PC-3 (cell line): ENCODE measurements at regions not wholly inside any gene's neighbourhood (a gene's known extent, or its start where the extent isn't known, plus 50 kb on each side); places are given as distances from the start of the nearest gene placed in this dataset.
A peak's percentile ranks its signal among the peaks of the same experiment; 100 is the strongest.

Experiments
- ATAC-seq: fragments of 200-7000 bp; cut with Tn5 transposase; 2 replicates; pipeline ENCODE4 v1.9.1; 2020; ENCODE audit warnings: mild to moderate bottlenecking, moderate library complexity
- BruUV-seq: library from RNA; stranded (reverse); fragments of 400-500 nt; replicated peaks from 2 replicates; lab custom pipeline; 2021; lab: Mats Ljungman, UMichigan
- CTCF ChIA-PET: fragments of 300-600 bp; sonication (Branson Sonifier 250); formaldehyde crosslinking; loops from one replicate; lab custom pipeline; 2022; ENCODE audit warnings: antibody characterized with exemption; lab: Charles Lee
- POLR2A ChIA-PET: fragments of 300-600 bp; sonication (Branson Sonifier 250); formaldehyde crosslinking; loops from one replicate; lab custom pipeline; 2022; ENCODE audit warnings: antibody characterized with exemption; ENCODE audit not compliant: unreplicated experiment; lab: Charles Lee
- DNase-seq: peaks from one replicate; pipeline ENCODE4 v3.0.0-alpha.2; 2015
- H2AFZ ChIP-seq: fragments of 300-600 bp; sonication (generic); 2 replicates; pipeline ENCODE4 v1.6.0; 2016; ENCODE audit warnings: antibody characterized with exemption, low read length
- H3F3A ChIP-seq: fragments of 300-600 bp; sonication (generic); one replicate; pipeline ENCODE4 v1.6.0; 2017; ENCODE audit warnings: antibody characterized with exemption, low read length, control low read depth, mild to moderate bottlenecking; ENCODE audit not compliant: unreplicated experiment
- H3K27ac ChIP-seq: fragments of 300-600 bp; sonication (generic); 2 replicates; pipeline ENCODE4 v1.5.1; 2016; ENCODE audit warnings: mild to moderate bottlenecking, low read length
- H3K27me3 ChIP-seq: fragments of 300-600 bp; sonication (generic); 2 replicates; pipeline ENCODE4 v1.6.1; 2016; ENCODE audit warnings: low read length, mixed read lengths
- H3K36me3 ChIP-seq: fragments of 300-600 bp; sonication (generic); 2 replicates; pipeline ENCODE4 v1.6.1; 2016; ENCODE audit warnings: low read depth, mixed run types, low read length, mixed read lengths
- H3K4me1 ChIP-seq: fragments of 300-600 bp; sonication (generic); 2 replicates; pipeline ENCODE4 v1.5.1; 2016; ENCODE audit warnings: low read length; ENCODE audit not compliant: insufficient read depth
- H3K4me2 ChIP-seq: fragments of 300-600 bp; sonication (generic); 2 replicates; pipeline ENCODE4 v1.6.0; 2016; ENCODE audit warnings: low read length
- H3K4me3 ChIP-seq: fragments of 300-600 bp; sonication (generic); 2 replicates; pipeline ENCODE4 v1.5.1; 2016; ENCODE audit warnings: mild to moderate bottlenecking, low read length, mixed read lengths
- H3K79me2 ChIP-seq: fragments of 300-600 bp; sonication (generic); 2 replicates; pipeline ENCODE4 v1.6.1; 2017; ENCODE audit warnings: low read length, mixed read lengths
- H3K9ac ChIP-seq: fragments of 300-600 bp; sonication (generic); 2 replicates; pipeline ENCODE4 v1.6.0; 2016; ENCODE audit warnings: mild to moderate bottlenecking, low read length
- H3K9me2 ChIP-seq: fragments of 300-600 bp; sonication (generic); replicated peaks from 2 replicates; pipeline ENCODE4 v1.6.1; 2016; ENCODE audit warnings: mixed run types, low read length, mixed read lengths
- H3K9me3 ChIP-seq: fragments of 300-600 bp; sonication (generic); 2 replicates; pipeline ENCODE4 v1.6.1; 2016; ENCODE audit warnings: low read length, mixed read lengths
- H4K20me1 ChIP-seq: fragments of 300-600 bp; sonication (generic); 2 replicates; pipeline ENCODE4 v1.6.1; 2016; ENCODE audit warnings: low read length, mixed read lengths
- CTCF ChIP-seq: fragments of 300-600 bp; sonication (generic); conservative IDR thresholded peaks from 2 replicates; pipeline ENCODE4 v1.5.1; 2017; ENCODE audit warnings: antibody characterized with exemption, low read depth, mild to moderate bottlenecking, low read length
- EZH2 ChIP-seq: fragments of 300-600 bp; sonication (generic); IDR thresholded peaks from one replicate; pipeline ENCODE4 v1.6.1; 2017; ENCODE audit warnings: antibody characterized with exemption, mild to moderate bottlenecking, low read length; ENCODE audit not compliant: unreplicated experiment
- EZH2phosphoT487 ChIP-seq: fragments of 300-600 bp; sonication (generic); IDR thresholded peaks from 2 replicates; pipeline ENCODE4 v1.6.1; 2018; ENCODE audit warnings: mild to moderate bottlenecking, antibody characterized with exemption, low read length, borderline replicate concordance
- intact Hi-C: fragments of 100-400 bp; cut with micrococcal nuclease; formaldehyde crosslinking; loops from 2 replicates; pipeline ENCODE4 v1.9.0; 2023

- Histone ChIP-seq H3F3A (peaks cover 3% of the 10 kb centered on the region), H2AFZ (no peak overlapping the region), H3K36me3 (no peaks in the 10 kb centered on the region), H3K27ac (peak overlapping the region; percentile 99), H3K79me2 (no peaks in the 10 kb centered on the region), H3K27me3 (no peaks in the 10 kb centered on the region), H3K4me1 (peaks cover 42% of the 10 kb centered on the region), H3K4me3 (no peak overlapping the region), H3K4me2 (no peak overlapping the region), H3K9me3 (no peaks in the 10 kb centered on the region), H3K9me2 (no peaks in the 10 kb centered on the region), H3K9ac (0 out of 2 replicates have a peak overlapping the region, but pooled peaks have one; percentile 7), H4K20me1 (no peaks in the 10 kb centered on the region)
- intact Hi-C loops, result no loop called here
- ChIA-PET CTCF (interaction anchor here (0.7 kb wide), 1 partner anchor 289 kb away, joined by 4 read pairs; no protein-coding TSS in a partner anchor), POLR2A (no interaction called here)
- DNase-seq (no peak), ATAC-seq (no peak)
- TF ChIP-seq CTCF, result no peak
- BruUV-seq, result no TSS peak
These were observed 72.9 kb upstream of the TNS3 start for GRCh38 chr7:47654672-47655298.

DNA sequence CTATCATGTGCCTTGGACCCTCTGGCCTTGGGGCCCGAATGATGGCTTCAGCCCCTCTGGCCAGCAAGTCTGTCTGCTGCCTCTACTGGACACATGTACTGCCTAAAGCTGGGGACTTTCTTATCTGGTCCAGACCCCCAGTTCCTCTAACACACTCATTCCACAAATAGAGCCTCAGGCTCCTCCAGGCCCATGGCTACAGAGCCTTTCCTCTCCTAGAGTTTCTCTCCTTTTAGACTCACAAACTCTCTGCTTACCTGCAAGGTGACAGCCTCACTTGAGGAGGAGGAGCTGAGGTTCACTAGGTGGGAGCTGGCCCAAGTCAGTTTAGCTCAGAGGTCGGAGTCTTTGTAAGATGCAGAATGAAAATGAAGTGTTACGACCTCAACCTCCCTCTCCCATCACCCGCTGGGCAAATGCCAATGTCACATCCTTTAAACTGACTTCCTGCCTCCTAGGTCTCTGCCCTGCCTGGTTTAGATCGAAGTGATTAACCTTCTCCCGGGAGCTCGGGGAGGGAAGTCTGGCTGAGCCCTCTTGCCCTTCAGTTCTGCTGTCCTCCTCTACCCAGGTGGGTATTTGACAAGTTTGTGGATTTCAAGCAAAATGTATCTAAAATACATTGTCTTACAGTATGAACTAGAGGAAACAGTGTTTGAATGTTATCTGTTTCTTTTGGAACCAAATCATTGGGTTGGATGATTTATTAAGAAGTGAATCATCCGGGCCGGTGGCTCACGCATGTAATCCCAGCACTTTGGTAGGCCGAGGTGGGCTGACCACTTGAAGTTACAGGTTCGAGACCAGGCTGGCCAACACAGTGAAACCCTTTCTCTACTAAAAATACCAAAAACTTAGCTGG is 71.9 kb upstream of the TNS3 start:
- CTCF ChIA-PET, result no interaction called here

More for the DNA sequence above, 71.9 kb upstream of the TNS3 start:
- peak; percentile 34 for ATAC-seq
- intact Hi-C loops, result no loop called here
- H3K36me3 ChIP-seq, result no peaks in the 10 kb centered on the region
- DNase-seq, result peak; percentile 64
- H3K4me1 ChIP-seq, result peaks cover 42% of the 10 kb centered on the region
- H3K9ac ChIP-seq, result peak overlapping the region; percentile 39
- H3K9me2 ChIP-seq, result no peaks in the 10 kb centered on the region
- peaks cover 3% of the 10 kb centered on the region for H3F3A ChIP-seq
- POLR2A ChIA-PET, result no interaction called here
- peak overlapping the region; percentile 99 for H3K27ac ChIP-seq
- no peak for TF ChIP-seq EZH2phosphoT487
- no peak for TF ChIP-seq EZH2
- no peak for TF ChIP-seq CTCF
- H3K79me2 ChIP-seq, result no peaks in the 10 kb centered on the region
- peak overlapping the region; percentile 70 for H2AFZ ChIP-seq
- peak overlapping the region; percentile 22 for H3K4me2 ChIP-seq
- no peak overlapping the region for H3K4me3 ChIP-seq
- H4K20me1 ChIP-seq, result no peaks in the 10 kb centered on the region
- no peaks in the 10 kb centered on the region for H3K9me3 ChIP-seq
- H3K27me3 ChIP-seq, result no peaks in the 10 kb centered on the region
- TSS peak; percentile 76 for BruUV-seq
